ENCODE measurements at regions not wholly inside any gene's neighbourhood (a gene's known extent, or its start where the extent isn't known, plus 50 kb on each side); places are given as distances from the start of the nearest gene placed in this dataset.

GRCh38 chr2:39514825-39515224, 77.7 kb upstream of the MAP4K3 start:
- DNase-seq (ENCODE audit: low read depth in 2 of 2) = no peak

DNA sequence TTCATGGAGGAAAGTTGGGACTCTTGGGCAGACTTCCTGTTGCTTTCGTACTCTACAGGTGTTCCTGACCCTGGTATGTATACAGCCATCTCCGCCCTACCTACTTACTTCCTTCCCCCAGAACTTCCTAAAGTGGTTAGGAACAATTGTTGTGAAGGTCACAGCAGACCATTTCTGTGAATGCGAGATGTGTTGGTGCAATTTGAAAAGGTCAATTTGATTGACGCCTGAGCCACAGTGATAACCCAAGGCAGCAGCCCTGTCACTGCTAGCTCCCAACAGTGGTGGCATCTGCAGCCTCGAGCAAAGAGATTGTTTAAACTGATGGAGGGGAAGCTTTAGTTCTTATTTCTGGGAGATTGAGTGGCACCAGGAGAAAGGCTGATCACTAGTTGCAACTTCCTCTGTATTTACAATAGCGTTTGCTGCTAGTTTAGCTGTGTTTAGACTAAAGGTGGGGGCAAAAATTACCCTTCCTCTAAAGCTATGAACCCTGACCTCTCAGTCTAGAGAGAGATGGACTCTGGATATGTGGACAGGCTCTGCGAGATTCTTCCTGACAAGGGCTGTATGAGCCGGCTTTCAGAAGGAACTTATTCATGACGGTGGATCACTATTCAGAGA, 78.3 kb upstream of the MAP4K3 start:
- DNase-seq (ENCODE audit: low read depth in 2 of 2) = no peak

- DNase-seq (ENCODE audit: low read depth in 2 of 2) = no peak
Measured at GRCh38 chr2:39515897-39516346, 78.8 kb upstream of the MAP4K3 start.

DNA sequence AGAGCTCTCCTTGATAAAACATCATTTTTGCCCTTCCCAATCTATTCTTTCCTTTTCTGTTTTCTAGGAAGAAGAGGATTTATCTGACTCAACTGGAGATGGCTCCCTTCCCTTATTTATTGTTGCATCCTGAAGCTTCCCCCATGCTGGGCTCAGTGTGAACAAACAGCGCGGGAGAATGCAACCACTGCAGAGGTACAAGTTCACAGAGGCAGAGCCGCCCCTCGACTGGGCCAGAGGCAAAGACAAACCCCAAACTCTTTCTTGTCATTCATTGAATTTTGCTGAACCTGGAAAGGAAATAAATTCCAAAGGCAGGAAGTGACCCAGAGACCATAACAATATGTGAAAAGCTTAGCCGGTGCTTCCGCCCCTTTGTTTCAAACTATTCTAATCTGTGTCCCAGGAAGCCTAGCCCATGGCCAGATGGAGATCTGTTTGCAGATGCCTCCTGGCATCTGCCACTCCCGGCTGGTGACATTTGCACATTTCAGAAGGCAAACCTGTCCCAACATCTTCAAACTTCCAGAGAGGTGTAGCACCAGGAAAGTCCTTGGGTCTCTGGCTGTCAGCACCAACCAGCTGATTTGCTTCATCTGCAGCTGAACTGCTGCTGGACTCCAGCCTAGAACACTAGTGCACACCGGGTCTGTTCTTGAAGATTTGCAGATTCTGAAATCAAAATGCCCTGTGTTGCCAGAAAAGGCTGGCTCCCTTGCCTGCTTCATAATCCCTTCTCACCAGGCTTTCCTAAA, 79.4 kb upstream of the MAP4K3 start:
- no peak for DNase-seq (ENCODE audit: low read depth in 2 of 2)

DNA sequence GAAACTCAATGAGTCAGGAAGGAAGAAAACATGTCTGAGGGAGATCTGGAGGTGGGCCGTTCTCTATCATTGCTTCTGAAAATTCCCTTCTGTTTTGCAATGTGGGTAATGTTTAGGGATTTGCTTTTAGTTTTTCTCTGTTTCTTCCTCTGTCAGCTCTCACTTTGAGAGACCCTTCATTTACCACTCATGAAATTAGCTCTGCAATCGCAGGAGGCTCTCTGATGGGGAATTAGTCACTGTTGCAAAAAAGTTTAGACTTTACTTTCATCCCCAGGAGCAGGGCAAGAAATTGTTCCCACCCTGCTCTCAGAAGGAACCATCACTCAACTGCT, 80.0 kb upstream of the MAP4K3 start:
- no peak for DNase-seq (ENCODE audit: low read depth in 2 of 2)

- no peak for DNase-seq (ENCODE audit: low read depth in 2 of 2)
Measured at GRCh38 chr2:39517622-39518021, 80.5 kb upstream of the MAP4K3 start.

DNA sequence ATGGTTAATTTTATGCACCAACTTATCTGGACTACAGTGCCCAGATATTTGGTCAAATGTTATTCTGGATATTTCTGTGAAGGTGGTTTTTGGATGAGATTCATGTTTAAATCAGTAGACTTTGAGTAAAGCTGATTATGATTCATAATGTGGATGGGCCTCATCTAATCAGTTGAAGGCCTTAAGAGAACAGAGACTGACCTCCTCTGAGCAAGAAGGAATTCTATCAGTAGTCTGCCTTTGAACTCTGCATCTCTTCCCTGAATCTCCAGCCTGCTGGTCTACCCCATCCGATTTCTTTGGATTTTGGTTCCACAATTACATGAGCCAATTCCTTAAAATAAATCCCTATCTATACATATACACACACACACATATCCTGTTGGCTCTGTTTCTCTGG, 82.8 kb upstream of the MAP4K3 start:
- DNase-seq (ENCODE audit: low read depth in 2 of 2) = no peak

- DNase-seq (ENCODE audit: low read depth in 2 of 2) = no peak
Measured at GRCh38 chr2:39521876-39522517, 84.9 kb upstream of the MAP4K3 start.

- no peak for DNase-seq (ENCODE audit: low read depth in 2 of 2)
Measured at GRCh38 chr2:39522518-39522877, 85.4 kb upstream of the MAP4K3 start.

GRCh38 chr2:39523308-39524044, 86.4 kb upstream of the MAP4K3 start:
- DNase-seq (ENCODE audit: low read depth in 2 of 2) = no peak

- DNase-seq (ENCODE audit: low read depth in 2 of 2) = no peak
Measured at GRCh38 chr2:39524061-39524460, 87.0 kb upstream of the MAP4K3 start.

DNA sequence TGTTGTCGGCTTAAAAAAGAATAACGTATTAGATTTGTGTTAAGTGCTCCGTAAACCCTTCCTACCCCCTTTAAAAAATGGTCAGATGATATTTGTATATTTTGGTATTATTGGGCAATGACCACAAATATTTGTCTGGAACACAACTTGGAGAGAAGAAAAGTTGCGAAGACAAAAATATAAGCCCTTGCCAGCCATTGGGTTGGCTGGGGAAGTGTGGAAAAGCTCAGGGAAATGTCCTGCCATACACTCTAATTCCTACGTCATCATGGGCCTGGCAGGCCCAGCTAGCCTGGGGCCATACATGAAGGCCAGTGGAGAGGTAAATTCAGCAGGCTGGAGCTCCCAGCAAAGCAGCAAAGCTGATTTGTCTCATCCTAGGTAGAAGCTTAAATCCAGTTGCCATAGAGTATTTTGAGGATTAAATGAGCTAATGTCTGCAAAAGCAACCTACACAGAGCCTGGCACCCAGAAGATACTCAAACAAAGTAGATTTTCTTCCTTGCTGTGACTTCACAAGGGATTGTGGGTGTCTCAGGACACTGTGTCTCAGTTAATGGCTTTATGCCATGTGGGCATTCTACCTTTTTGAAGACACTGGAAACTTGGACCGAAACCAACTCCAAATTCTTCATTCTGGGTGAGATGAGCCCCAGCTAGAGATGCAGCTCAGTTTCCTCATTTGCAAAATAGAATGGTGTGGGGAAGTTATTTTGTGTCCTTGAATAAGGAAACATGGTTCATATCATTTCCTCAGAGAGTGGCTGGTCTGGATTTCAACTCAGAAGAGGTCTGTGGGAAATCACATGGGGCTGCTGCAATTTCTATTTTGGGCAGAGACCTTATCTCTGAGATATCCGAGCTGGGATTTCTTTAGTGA, 87.9 kb upstream of the MAP4K3 start:
- DNase-seq (ENCODE audit: low read depth in 2 of 2) = no peak

DNA sequence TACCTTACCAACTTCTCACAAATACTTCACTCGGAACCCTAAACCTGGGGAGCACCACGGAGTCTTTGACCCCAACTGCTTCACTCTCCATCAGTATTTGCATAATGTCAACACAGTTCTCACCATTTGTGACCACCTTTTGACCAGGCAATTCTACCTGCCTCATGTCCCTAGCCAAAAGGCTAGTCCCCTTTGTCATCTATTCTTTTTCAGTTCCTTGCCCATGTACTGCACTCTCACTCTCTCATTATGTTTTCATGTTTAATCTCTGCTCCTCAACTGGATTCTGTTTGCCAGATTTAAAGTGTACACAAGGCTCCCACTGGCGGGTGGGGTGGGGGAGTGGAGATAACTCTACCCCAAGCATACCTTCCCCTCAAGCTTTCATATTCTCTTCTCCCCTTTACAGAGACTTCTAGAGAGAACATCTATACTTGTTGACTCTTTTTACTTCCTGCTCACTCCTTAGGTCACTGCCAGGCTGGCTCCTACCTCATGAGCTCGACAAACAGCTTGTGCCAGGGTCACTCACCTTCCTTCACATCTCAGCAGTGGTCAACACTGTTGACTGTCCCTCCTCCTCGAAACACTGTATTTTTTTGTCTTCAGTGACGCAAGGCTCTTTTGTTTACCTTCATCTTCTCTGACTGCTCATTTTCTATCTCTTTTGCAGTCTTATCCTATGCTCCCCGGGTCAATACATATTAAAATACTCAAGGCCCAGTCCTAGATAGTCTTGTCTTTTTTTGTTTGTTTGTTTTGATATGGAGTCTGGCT, 88.7 kb upstream of the MAP4K3 start:
- DNase-seq (ENCODE audit: low read depth in 2 of 2) = no peak

GRCh38 chr2:39528701-39529100, 91.6 kb upstream of the MAP4K3 start:
- no peak for DNase-seq (ENCODE audit: low read depth in 2 of 2)

- DNase-seq (ENCODE audit: low read depth in 2 of 2) = no peak
Measured at GRCh38 chr2:39529836-39530235, 92.8 kb upstream of the MAP4K3 start.

DNA sequence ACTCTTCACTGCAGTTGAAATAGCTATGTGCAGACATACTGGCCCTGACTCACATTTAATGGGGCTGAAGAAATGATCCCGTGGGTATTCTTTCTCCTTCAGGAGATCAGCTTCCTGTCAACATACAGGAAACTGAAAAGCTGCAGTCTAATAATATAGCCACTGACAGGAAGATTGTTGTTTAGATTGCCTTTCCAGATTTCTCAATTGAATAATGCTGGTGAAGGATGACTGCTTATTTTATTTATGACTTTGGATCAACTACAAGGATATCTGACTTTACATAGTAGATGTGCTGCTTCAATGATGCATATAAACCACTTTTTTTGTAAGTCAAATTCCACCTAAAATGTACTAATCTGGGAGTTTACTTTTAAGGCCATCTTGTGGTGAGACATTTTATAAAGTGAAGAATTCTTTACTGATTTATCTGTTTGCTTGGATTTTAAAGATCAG, 93.4 kb upstream of the MAP4K3 start:
- DNase-seq (ENCODE audit: low read depth in 2 of 2) = no peak

DNA sequence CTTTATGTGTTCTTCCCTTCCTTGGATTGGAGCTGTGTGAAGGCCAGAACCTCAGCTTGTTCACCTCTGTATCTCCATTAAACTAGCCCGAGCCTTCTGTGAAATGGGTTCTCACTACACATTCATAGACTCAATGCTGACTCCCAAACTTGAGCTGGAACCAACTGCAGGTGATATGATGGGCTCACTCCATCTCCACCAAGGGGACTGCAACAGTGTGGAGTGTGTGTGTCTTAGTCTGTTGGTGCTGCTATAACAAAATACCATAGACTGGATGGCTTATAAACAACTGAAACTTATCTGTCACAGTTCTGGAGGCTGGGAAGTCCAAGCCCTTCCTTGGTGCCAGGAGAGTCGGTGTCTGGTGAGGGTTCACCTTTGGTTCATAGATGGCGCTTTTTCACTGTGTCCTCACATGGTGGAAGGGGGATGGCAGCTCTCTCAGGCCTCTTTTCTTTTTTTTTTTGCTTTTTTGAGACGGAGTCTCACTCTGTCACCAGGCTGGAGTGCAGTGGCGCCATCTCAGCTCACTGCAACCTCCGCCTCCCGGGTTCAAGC, 94.2 kb upstream of the MAP4K3 start:
- no peak for DNase-seq (ENCODE audit: low read depth in 2 of 2)

GRCh38 chr2:39532933-39533332, 95.8 kb upstream of the MAP4K3 start:
- no peak for DNase-seq (ENCODE audit: low read depth in 2 of 2)

DNA sequence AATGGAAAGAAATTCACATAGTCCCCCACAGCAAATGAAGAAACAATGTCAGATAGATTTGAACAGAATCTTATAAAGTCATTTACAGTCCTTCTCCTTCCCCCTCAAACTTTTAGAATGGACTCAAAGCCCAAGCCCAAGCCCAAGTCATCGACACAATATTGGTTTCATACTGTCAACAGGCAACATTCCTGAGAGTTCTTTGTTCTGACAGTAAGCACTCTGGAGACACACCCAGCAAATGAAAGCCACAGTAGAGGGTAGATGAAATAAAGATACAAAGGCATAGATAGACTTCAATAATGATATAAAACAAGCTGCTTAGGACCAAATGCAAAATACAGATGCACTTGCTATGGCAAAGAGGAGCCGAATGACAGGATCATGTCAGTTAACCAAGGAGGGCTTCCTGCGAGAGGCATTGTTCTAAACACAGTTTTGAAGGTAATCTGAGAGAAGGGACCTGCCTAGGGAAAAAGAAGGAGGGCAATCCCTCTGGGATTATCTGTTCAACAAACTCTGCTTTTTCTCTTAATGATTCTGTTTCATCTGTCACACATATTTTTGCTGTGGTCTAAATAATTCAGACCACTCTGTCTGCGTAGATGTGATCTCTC, 97.1 kb upstream of the MAP4K3 start:
- DNase-seq (ENCODE audit: low read depth in 2 of 2) = no peak

DNA sequence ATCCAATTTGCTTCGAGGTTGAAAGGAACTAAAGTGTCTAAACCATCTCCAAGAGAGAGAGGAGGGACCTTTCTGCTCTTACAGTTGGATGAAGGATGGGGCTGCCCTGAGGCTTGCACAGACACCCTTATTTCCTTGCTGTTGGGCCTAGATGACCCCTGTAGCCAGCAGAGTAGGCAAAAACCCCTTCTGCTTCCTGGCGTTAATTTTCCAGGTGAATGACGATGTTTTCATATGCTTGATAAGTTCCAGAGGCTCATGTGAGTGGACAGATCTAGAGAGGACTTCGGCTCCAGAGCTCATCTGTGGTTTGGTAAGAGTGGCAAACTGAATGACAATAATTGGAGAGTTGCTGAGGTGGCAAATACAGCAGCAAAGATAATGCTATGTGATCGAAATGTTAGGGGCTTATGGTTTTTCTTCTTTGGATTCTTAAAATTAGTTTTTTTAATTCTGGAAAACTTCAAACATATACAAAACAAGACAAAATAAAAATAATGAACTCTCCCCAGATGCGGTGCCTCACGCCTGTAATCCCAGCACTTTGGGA, 98.6 kb upstream of the MAP4K3 start:
- DNase-seq (ENCODE audit: low read depth in 2 of 2) = no peak
